ENCODE measurements at regions not wholly inside any gene's neighbourhood (a gene's known extent, or its start where the extent isn't known, plus 50 kb on each side); places are given as distances from the start of the nearest gene placed in this dataset.

- ATAC-seq (ENCODE audit: insufficient read depth, low read depth), result no peak
- no peaks in the 10 kb centered on the region for H4K20me1 ChIP-seq (ENCODE audit: insufficient read depth, low read length)
- no peaks in the 10 kb centered on the region for H3K27me3 ChIP-seq (ENCODE audit: insufficient read depth, low read length, poor library complexity)
- H3K27ac ChIP-seq (ENCODE audit: low read length), result no peak overlapping the region
- no peak overlapping the region for H3K9ac ChIP-seq (ENCODE audit: low read depth, low read length)
- no peak overlapping the region for H3K4me2 ChIP-seq (ENCODE audit: insufficient read depth, low read length)
- no peak for DNase-seq
- no peaks in the 10 kb centered on the region for H3K36me3 ChIP-seq (ENCODE audit: insufficient read depth, low read length)
- no peak overlapping the region for H2AFZ ChIP-seq (ENCODE audit: low read depth, low read length)
- H3K79me2 ChIP-seq (ENCODE audit: insufficient read depth, low read length), result no peaks in the 10 kb centered on the region
- H3K9me3 ChIP-seq (ENCODE audit: insufficient read depth, low read length, severe bottlenecking), result no peaks in the 10 kb centered on the region
- no peak overlapping the region for H3K4me3 ChIP-seq (ENCODE audit: low read depth in 1 of 2, low read length in 2 of 2)
- TF ChIP-seq EZH2 (IDR thresholded peaks at IDR 0.05; ENCODE audit: borderline replicate concordance, low read depth, low read length, severe bottlenecking) (no peak), CTCF (IDR thresholded peaks at IDR 0.05; ENCODE audit: borderline replicate concordance, extremely low read depth, low read length, poor library complexity, severe bottlenecking) (no peak)
- no peaks in the 10 kb centered on the region for H3K4me1 ChIP-seq (ENCODE audit: insufficient read depth, low read length)
These were observed 331.5 kb downstream of the KCNA4 start for GRCh38 chr11:29685361-29685760.

GRCh38 chr11:29682856-29683255, 334.0 kb downstream of the KCNA4 start:
- Histone ChIP-seq H2AFZ (ENCODE audit: low read depth, low read length) (no peak overlapping the region), H3K27me3 (ENCODE audit: insufficient read depth, low read length, poor library complexity) (no peaks in the 10 kb centered on the region), H3K9ac (ENCODE audit: low read depth, low read length) (no peak overlapping the region), H3K4me1 (ENCODE audit: insufficient read depth, low read length) (no peaks in the 10 kb centered on the region), H3K36me3 (ENCODE audit: insufficient read depth, low read length) (no peaks in the 10 kb centered on the region), H3K79me2 (ENCODE audit: insufficient read depth, low read length) (no peaks in the 10 kb centered on the region), H4K20me1 (ENCODE audit: insufficient read depth, low read length) (no peaks in the 10 kb centered on the region), H3K4me3 (ENCODE audit: low read depth in 1 of 2, low read length in 2 of 2) (no peak overlapping the region), H3K4me2 (ENCODE audit: insufficient read depth, low read length) (no peak overlapping the region), H3K9me3 (ENCODE audit: insufficient read depth, low read length, severe bottlenecking) (no peaks in the 10 kb centered on the region), H3K27ac (ENCODE audit: low read length) (no peak overlapping the region)
- DNase-seq (no peak), ATAC-seq (ENCODE audit: insufficient read depth, low read depth) (no peak)
- TF ChIP-seq CTCF (IDR thresholded peaks at IDR 0.05; ENCODE audit: borderline replicate concordance, extremely low read depth, low read length, poor library complexity, severe bottlenecking) (no peak), EZH2 (IDR thresholded peaks at IDR 0.05; ENCODE audit: borderline replicate concordance, low read depth, low read length, severe bottlenecking) (no peak)

- H3K4me1 ChIP-seq (ENCODE audit: insufficient read depth, low read length), result no peaks in the 10 kb centered on the region
- DNase-seq (no peak), ATAC-seq (ENCODE audit: insufficient read depth, low read depth) (no peak)
- H3K27me3 ChIP-seq (ENCODE audit: insufficient read depth, low read length, poor library complexity), result no peaks in the 10 kb centered on the region
- no peaks in the 10 kb centered on the region for H3K36me3 ChIP-seq (ENCODE audit: insufficient read depth, low read length)
- no peaks in the 10 kb centered on the region for H3K79me2 ChIP-seq (ENCODE audit: insufficient read depth, low read length)
- no peak overlapping the region for H3K4me3 ChIP-seq (ENCODE audit: low read depth in 1 of 2, low read length in 2 of 2)
- H3K27ac ChIP-seq (ENCODE audit: low read length), result no peak overlapping the region
- H2AFZ ChIP-seq (ENCODE audit: low read depth, low read length), result no peak overlapping the region
- H4K20me1 ChIP-seq (ENCODE audit: insufficient read depth, low read length), result no peaks in the 10 kb centered on the region
- H3K4me2 ChIP-seq (ENCODE audit: insufficient read depth, low read length), result no peak overlapping the region
- H3K9ac ChIP-seq (ENCODE audit: low read depth, low read length), result no peak overlapping the region
- H3K9me3 ChIP-seq (ENCODE audit: insufficient read depth, low read length, severe bottlenecking), result no peaks in the 10 kb centered on the region
- TF ChIP-seq EZH2 (IDR thresholded peaks at IDR 0.05; ENCODE audit: borderline replicate concordance, low read depth, low read length, severe bottlenecking), result no peak
- no peak for TF ChIP-seq CTCF (IDR thresholded peaks at IDR 0.05; ENCODE audit: borderline replicate concordance, extremely low read depth, low read length, poor library complexity, severe bottlenecking)
These were observed 336.8 kb downstream of the KCNA4 start for GRCh38 chr11:29679996-29680395.

- Histone ChIP-seq H3K79me2 (ENCODE audit: insufficient read depth, low read length) (no peaks in the 10 kb centered on the region), H3K9ac (ENCODE audit: low read depth, low read length) (no peak overlapping the region), H4K20me1 (ENCODE audit: insufficient read depth, low read length) (no peaks in the 10 kb centered on the region), H3K9me3 (ENCODE audit: insufficient read depth, low read length, severe bottlenecking) (no peaks in the 10 kb centered on the region), H3K27me3 (ENCODE audit: insufficient read depth, low read length, poor library complexity) (no peaks in the 10 kb centered on the region), H2AFZ (ENCODE audit: low read depth, low read length) (no peak overlapping the region), H3K27ac (ENCODE audit: low read length) (no peak overlapping the region), H3K4me3 (ENCODE audit: low read depth in 1 of 2, low read length in 2 of 2) (no peak overlapping the region), H3K4me2 (ENCODE audit: insufficient read depth, low read length) (no peak overlapping the region), H3K36me3 (ENCODE audit: insufficient read depth, low read length) (no peaks in the 10 kb centered on the region), H3K4me1 (ENCODE audit: insufficient read depth, low read length) (no peaks in the 10 kb centered on the region)
- ATAC-seq (ENCODE audit: insufficient read depth, low read depth) (no peak), DNase-seq (no peak)
- no peak for TF ChIP-seq CTCF (IDR thresholded peaks at IDR 0.05; ENCODE audit: borderline replicate concordance, extremely low read depth, low read length, poor library complexity, severe bottlenecking)
- no peak for TF ChIP-seq EZH2 (IDR thresholded peaks at IDR 0.05; ENCODE audit: borderline replicate concordance, low read depth, low read length, severe bottlenecking)
These were observed 339.8 kb downstream of the KCNA4 start for GRCh38 chr11:29676993-29677392.

Measured in DND-41 (cell line).